A549 (cell line): ENCODE measurements at regions not wholly inside any gene's neighbourhood (a gene's known extent, or its start where the extent isn't known, plus 50 kb on each side); places are given as distances from the start of the nearest gene placed in this dataset.

Source experiments
- ATAC-seq, 2 experiments: fragments of 200-7000 bp in 1 of 2; fragments of >200 bp in 1 of 2; cut with Nextera tagmentation in 1 of 2; cut with Tn5 transposase in 1 of 2; 3 replicates each; pipeline versions ENCODE4 v1.8.0 to v1.9.1; 2018 to 2020; ENCODE audit warnings: mild to moderate bottlenecking in 1 of 2, moderate library complexity in 1 of 2
- CTCF ChIA-PET: fragments of 300-600 bp; sonication (Branson Sonifier 250); formaldehyde crosslinking; extraction: SDS; loops from one replicate; lab custom pipeline; 2021; ENCODE audit warnings: antibody characterized with exemption, inconsistent platforms; lab: Yijun Ruan, JAX
- POLR2A ChIA-PET: fragments of 350-600 bp; formaldehyde crosslinking; extraction: SDS; loops from one replicate; lab custom pipeline; 2021; ENCODE audit warnings: antibody characterized with exemption, inconsistent platforms; lab: Yijun Ruan, JAX
- DNase-seq, 2 experiments: peaks; one replicate each; pipeline versions ENCODE4 v3.0.0 to v3.0.0-alpha.2; 2011 to 2016; ENCODE audit warnings: low read depth in 1 of 2, low spot score in 1 of 2
- FAIRE-seq: peaks from 2 replicates; lab custom pipeline; 2011; peaks lifted over from hg19 to GRCh38; lab: Jason Lieb, UNC
- H3K27ac ChIP-seq, 2 experiments: fragments of >200 bp; sonication (Bioruptor Twin); formaldehyde crosslinking; 3 replicates each; pipeline ENCODE4 v1.5.1; 2016 to 2017
- H3K4me1 ChIP-seq: fragments of >200 bp; sonication (Bioruptor Twin); formaldehyde crosslinking; 3 replicates; pipeline ENCODE4 v1.6.1; 2016
- H3K4me2 ChIP-seq: fragments of >200 bp; sonication (Bioruptor Twin); formaldehyde crosslinking; 3 replicates; pipeline ENCODE4 v1.6.1; 2016
- H3K4me3 ChIP-seq: fragments of >200 bp; sonication (Bioruptor Twin); formaldehyde crosslinking; 3 replicates; pipeline ENCODE4 v1.5.1; 2016
- H3K9me3 ChIP-seq: fragments of >200 bp; sonication (Bioruptor Twin); formaldehyde crosslinking; 3 replicates; pipeline ENCODE4 v1.6.1; 2016
- CBX8 ChIP-seq: fragments of 200-600 bp; sonication (generic); IDR thresholded peaks from 2 replicates; pipeline ENCODE4 v1.6.1; 2016
- CHD2 ChIP-seq: fragments of 150-350 bp; IDR thresholded peaks from 2 replicates; pipeline ENCODE4 v1.6.1; 2014; ENCODE audit warnings: low read length; ENCODE audit not compliant: partially characterized antibody
- CHD4 ChIP-seq: fragments of 200-600 bp; sonication (generic); IDR thresholded peaks from 2 replicates; pipeline ENCODE4 v1.6.1; 2016; ENCODE audit warnings: antibody characterized with exemption, mild to moderate bottlenecking, borderline replicate concordance
- ESRRA ChIP-seq: fragments of 150-350 bp; IDR thresholded peaks from 2 replicates; pipeline ENCODE4 v1.6.1; 2014; ENCODE audit warnings: mild to moderate bottlenecking, low read length, borderline replicate concordance
- FOXS1 ChIP-seq: fragments of 250-450 bp; sonication (Bioruptor Pico); IDR thresholded peaks from 2 replicates; pipeline ENCODE4 v1.5.0; 2020; ENCODE audit warnings: mild to moderate bottlenecking, moderate library complexity
- GATA3 ChIP-seq: IDR thresholded peaks from 2 replicates; pipeline ENCODE4 v1.6.1; 2012; ENCODE audit warnings: borderline replicate concordance
- HDAC2 ChIP-seq: fragments of 200-600 bp; sonication (generic); IDR thresholded peaks from 2 replicates; pipeline ENCODE4 v1.6.1; 2016
- HEYL ChIP-seq: fragments of 250-450 bp; sonication (Bioruptor Pico); IDR thresholded peaks from 2 replicates; pipeline ENCODE4 v1.8.0; 2021; ENCODE audit warnings: mild to moderate bottlenecking, moderate library complexity
- HOXA7 ChIP-seq: fragments of 250-450 bp; sonication (Bioruptor Pico); IDR thresholded peaks from 2 replicates; pipeline ENCODE4 v1.5.0; 2020; ENCODE audit warnings: mild to moderate bottlenecking, moderate library complexity
- JUNB ChIP-seq: fragments of >200 bp; sonication (Bioruptor Twin); formaldehyde crosslinking; IDR thresholded peaks from 2 replicates; pipeline ENCODE4 v1.6.1; 2016
- MYC ChIP-seq: IDR thresholded peaks from 2 replicates; pipeline ENCODE4 v1.6.1; 2012; ENCODE audit warnings: mild to moderate bottlenecking, inconsistent platforms, low read length, improper control_type of control experiment, borderline replicate concordance
- RARB ChIP-seq: fragments of 250-450 bp; sonication (Bioruptor Pico); IDR thresholded peaks from 2 replicates; pipeline ENCODE4 v1.8.0; 2021; ENCODE audit warnings: mild to moderate bottlenecking, moderate library complexity
- RCOR1 ChIP-seq: fragments of 150-350 bp; IDR thresholded peaks from 2 replicates; pipeline ENCODE4 v1.6.1; 2014; ENCODE audit warnings: antibody characterized with exemption, low read length, low read depth
- RFX5 ChIP-seq: fragments of 450-650 bp; IDR thresholded peaks from 2 replicates; pipeline ENCODE4 v1.7.1; 2014; ENCODE audit warnings: antibody characterized with exemption, mild to moderate bottlenecking, moderate library complexity
- RNF2 ChIP-seq: fragments of 200-600 bp; sonication (generic); IDR thresholded peaks from 2 replicates; pipeline ENCODE4 v1.6.1; 2016; ENCODE audit warnings: low read depth, mild to moderate bottlenecking, antibody characterized with exemption, moderate library complexity, borderline replicate concordance
- SREBF2 ChIP-seq: fragments of 450-650 bp; IDR thresholded peaks from 2 replicates; pipeline ENCODE4 v1.6.1; 2014; ENCODE audit warnings: mild to moderate bottlenecking, moderate library complexity
- TFCP2L1 ChIP-seq: fragments of 250-450 bp; sonication (Bioruptor Pico); IDR thresholded peaks from 2 replicates; pipeline ENCODE4 v1.5.0; 2021; ENCODE audit warnings: mild to moderate bottlenecking
- TP53 ChIP-seq: fragments of 250-450 bp; sonication (Bioruptor Pico); IDR thresholded peaks from 2 replicates; pipeline ENCODE4 v1.5.0; 2021; ENCODE audit warnings: mild to moderate bottlenecking, moderate library complexity
- WGBS: methylation state at CpG from one replicate; pipeline ENCODE4 v1.1.6; 2017; ENCODE audit errors: missing lambda C conversion rate; 5-methylcytosine and 5-hydroxymethylcytosine counted together
- TF ChIP-seq, protein P1 (sequence below): IDR thresholded peaks from 2 replicates; pipeline ENCODE4 v1.6.1; 2012
- TF ChIP-seq, protein P2 (sequence below): IDR thresholded peaks from 2 replicates; pipeline ENCODE4 v1.6.1; 2012; ENCODE audit warnings: low read depth, borderline replicate concordance
- TF ChIP-seq, protein P3 (sequence below): fragments of 150-350 bp; IDR thresholded peaks from 2 replicates; pipeline ENCODE4 v1.6.1; 2014; ENCODE audit warnings: low read depth, mild to moderate bottlenecking, low read length
- TF ChIP-seq, protein P4 (sequence below): IDR thresholded peaks from 2 replicates; pipeline ENCODE4 v1.6.1; 2012
- TF ChIP-seq, protein P5 (sequence below): fragments of 450-650 bp; IDR thresholded peaks from 2 replicates; pipeline ENCODE4 v1.6.1; 2014; ENCODE audit warnings: antibody characterized with exemption
- TF ChIP-seq, protein P6 (sequence below): fragments of 200-600 bp; sonication (generic); IDR thresholded peaks from 2 replicates; pipeline ENCODE4 v1.6.1; 2016; ENCODE audit warnings: antibody characterized with exemption, mild to moderate bottlenecking, moderate library complexity
- TF ChIP-seq, protein P7 (sequence below): fragments of >200 bp; sonication (Bioruptor Twin); formaldehyde crosslinking; IDR thresholded peaks from 3 replicates; pipeline ENCODE4 v1.6.1; 2016

DNA sequence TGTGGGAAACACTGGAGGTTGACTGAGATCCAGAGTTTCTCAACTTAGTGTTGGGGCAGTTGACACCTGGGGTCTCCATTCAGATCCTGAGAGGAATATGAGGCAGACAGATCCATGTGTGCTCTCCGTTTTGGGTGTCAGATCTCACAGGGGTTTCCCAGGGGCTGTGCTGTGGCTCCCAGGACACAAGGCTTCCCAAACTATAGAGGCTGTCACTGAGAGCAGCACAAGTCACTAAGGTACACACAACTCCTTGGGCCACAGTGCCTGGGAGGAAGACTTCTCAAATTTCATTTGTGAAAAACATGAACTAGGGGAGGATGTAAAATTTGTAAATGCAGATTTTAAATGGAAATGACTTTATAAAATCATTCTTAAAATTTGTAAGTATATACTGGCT is 363.6 kb downstream of the FBXO8 start (continued):
- TF ChIP-seq, protein P1, sequence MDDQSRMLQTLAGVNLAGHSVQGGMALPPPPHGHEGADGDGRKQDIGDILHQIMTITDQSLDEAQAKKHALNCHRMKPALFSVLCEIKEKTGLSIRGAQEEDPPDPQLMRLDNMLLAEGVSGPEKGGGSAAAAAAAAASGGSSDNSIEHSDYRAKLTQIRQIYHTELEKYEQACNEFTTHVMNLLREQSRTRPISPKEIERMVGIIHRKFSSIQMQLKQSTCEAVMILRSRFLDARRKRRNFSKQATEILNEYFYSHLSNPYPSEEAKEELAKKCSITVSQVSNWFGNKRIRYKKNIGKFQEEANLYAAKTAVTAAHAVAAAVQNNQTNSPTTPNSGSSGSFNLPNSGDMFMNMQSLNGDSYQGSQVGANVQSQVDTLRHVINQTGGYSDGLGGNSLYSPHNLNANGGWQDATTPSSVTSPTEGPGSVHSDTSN = no peak
- TF ChIP-seq, protein P2, sequence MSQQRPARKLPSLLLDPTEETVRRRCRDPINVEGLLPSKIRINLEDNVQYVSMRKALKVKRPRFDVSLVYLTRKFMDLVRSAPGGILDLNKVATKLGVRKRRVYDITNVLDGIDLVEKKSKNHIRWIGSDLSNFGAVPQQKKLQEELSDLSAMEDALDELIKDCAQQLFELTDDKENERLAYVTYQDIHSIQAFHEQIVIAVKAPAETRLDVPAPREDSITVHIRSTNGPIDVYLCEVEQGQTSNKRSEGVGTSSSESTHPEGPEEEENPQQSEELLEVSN = no peak
- TF ChIP-seq, protein P3, sequence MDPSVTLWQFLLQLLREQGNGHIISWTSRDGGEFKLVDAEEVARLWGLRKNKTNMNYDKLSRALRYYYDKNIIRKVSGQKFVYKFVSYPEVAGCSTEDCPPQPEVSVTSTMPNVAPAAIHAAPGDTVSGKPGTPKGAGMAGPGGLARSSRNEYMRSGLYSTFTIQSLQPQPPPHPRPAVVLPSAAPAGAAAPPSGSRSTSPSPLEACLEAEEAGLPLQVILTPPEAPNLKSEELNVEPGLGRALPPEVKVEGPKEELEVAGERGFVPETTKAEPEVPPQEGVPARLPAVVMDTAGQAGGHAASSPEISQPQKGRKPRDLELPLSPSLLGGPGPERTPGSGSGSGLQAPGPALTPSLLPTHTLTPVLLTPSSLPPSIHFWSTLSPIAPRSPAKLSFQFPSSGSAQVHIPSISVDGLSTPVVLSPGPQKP = no peak
- TF ChIP-seq, all 56 proteins: peak for 0

DNA sequence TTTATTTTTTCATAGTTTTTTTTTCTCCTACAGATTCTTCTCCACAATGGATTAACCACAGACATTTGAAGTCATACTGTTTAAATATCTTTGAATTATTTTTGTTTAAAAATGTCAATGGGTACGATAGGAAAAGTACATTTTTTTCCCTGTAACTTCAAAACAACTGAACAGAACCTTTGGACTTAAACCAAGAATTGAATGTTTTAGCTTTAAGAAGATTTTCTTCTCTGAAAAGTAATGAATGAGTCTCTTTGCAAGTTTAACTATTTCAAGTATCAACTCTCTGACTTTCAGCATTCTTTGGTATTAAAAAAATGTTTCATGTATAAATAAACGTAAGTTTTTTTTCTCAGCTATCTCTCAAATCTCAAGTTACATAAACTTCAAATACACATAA is 364.3 kb downstream of the FBXO8 start:
- H3K27ac ChIP-seq = no peak overlapping the region
- H3K4me2 ChIP-seq = no peak overlapping the region
- ChIA-PET POLR2A (no interaction called here), CTCF (no interaction called here)
- 38% methylated on average over 2 of the region's 2 CpGs for WGBS
- TF ChIP-seq HOXA7 (CRISPR knock-in tag) = no peak
- TF ChIP-seq, protein P4, sequence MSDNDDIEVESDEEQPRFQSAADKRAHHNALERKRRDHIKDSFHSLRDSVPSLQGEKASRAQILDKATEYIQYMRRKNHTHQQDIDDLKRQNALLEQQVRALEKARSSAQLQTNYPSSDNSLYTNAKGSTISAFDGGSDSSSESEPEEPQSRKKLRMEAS = no peak
- no peak for TF ChIP-seq JUNB
- TF ChIP-seq SREBF2 = no peak
- TF ChIP-seq CBX8 = no peak
- TF ChIP-seq, protein P5, sequence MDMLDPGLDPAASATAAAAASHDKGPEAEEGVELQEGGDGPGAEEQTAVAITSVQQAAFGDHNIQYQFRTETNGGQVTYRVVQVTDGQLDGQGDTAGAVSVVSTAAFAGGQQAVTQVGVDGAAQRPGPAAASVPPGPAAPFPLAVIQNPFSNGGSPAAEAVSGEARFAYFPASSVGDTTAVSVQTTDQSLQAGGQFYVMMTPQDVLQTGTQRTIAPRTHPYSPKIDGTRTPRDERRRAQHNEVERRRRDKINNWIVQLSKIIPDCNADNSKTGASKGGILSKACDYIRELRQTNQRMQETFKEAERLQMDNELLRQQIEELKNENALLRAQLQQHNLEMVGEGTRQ = no peak
- TF ChIP-seq, protein P6, sequence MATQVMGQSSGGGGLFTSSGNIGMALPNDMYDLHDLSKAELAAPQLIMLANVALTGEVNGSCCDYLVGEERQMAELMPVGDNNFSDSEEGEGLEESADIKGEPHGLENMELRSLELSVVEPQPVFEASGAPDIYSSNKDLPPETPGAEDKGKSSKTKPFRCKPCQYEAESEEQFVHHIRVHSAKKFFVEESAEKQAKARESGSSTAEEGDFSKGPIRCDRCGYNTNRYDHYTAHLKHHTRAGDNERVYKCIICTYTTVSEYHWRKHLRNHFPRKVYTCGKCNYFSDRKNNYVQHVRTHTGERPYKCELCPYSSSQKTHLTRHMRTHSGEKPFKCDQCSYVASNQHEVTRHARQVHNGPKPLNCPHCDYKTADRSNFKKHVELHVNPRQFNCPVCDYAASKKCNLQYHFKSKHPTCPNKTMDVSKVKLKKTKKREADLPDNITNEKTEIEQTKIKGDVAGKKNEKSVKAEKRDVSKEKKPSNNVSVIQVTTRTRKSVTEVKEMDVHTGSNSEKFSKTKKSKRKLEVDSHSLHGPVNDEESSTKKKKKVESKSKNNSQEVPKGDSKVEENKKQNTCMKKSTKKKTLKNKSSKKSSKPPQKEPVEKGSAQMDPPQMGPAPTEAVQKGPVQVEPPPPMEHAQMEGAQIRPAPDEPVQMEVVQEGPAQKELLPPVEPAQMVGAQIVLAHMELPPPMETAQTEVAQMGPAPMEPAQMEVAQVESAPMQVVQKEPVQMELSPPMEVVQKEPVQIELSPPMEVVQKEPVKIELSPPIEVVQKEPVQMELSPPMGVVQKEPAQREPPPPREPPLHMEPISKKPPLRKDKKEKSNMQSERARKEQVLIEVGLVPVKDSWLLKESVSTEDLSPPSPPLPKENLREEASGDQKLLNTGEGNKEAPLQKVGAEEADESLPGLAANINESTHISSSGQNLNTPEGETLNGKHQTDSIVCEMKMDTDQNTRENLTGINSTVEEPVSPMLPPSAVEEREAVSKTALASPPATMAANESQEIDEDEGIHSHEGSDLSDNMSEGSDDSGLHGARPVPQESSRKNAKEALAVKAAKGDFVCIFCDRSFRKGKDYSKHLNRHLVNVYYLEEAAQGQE = no peak
- TF ChIP-seq RFX5 = no peak
- no peak for TF ChIP-seq FOXS1 (CRISPR knock-in tag)
- H3K9me3 ChIP-seq = no peaks in the 10 kb centered on the region
- H3K4me1 ChIP-seq = no peaks in the 10 kb centered on the region
- no peak for DNase-seq
- FAIRE-seq = no peak
- H3K4me3 ChIP-seq = no peak overlapping the region
- no peak for ATAC-seq

DNA sequence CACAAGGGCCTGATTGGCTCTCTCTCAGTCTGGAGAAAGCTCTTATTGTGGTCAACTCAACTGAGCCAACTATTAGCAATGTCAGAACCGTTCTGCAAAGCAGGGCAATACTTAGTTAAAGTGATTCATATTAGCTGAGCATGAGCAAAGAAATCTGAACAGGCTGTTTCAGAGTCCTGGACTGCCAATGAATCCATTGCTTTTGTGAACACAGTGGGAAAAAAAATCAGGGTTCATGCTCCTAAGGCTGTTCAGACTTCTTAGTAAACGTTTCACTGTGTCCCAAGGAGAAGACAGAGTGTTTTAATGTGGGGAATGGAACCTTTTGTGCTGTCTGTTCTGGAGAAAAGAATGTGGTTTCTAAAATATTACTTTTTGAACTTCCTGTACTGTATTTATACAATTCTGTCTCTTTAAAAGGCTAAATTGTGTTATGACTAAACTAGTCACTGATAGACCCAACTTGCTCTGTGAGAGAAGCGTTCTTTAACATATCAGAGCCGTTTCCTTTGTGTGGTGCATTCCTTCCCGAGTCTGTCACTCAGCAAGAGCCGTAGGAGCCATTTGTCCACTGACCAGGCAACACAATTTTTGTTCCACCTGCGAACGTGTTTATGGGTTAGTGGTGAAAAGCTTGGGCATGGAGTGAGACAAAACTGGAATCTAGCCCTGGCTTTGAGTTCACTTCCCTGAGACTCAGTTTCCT is 366.1 kb downstream of the FBXO8 start:
- Histone ChIP-seq H3K9me3 (no peaks in the 10 kb centered on the region), H3K27ac (no peak overlapping the region), H3K4me3 (no peak overlapping the region)
- no peak for TF ChIP-seq TP53 (CRISPR knock-in tag)
- TF ChIP-seq TFCP2L1 (CRISPR knock-in tag) = no peak
- no peak for TF ChIP-seq RNF2
- TF ChIP-seq RARB = no peak
- TF ChIP-seq, protein P7, sequence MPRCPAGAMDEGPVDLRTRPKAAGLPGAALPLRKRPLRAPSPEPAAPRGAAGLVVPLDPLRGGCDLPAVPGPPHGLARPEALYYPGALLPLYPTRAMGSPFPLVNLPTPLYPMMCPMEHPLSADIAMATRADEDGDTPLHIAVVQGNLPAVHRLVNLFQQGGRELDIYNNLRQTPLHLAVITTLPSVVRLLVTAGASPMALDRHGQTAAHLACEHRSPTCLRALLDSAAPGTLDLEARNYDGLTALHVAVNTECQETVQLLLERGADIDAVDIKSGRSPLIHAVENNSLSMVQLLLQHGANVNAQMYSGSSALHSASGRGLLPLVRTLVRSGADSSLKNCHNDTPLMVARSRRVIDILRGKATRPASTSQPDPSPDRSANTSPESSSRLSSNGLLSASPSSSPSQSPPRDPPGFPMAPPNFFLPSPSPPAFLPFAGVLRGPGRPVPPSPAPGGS = no peak
- no peak for TF ChIP-seq CHD2
- TF ChIP-seq MYC = no peak
- no peak for TF ChIP-seq RCOR1
- TF ChIP-seq CHD4 = no peak
- no peak for TF ChIP-seq HDAC2
- TF ChIP-seq HEYL = no peak
- TF ChIP-seq GATA3 = no peak
- no peak for TF ChIP-seq ESRRA
- TF ChIP-seq, all 56 proteins: peak for 0
- Histone ChIP-seq H3K4me1 (no peaks in the 10 kb centered on the region), H3K4me2 (no peak overlapping the region)
- FAIRE-seq = no peak
- WGBS = 29% methylated on average over 8 of the region's 8 CpGs
- ATAC-seq = no peak
- ChIA-PET CTCF (no interaction called here), POLR2A (interaction anchor here (0.6 kb wide), 1 partner anchor 749 kb away, joined by 5 read pairs; the partner anchor contains the start of gene GALNT7)
- DNase-seq = no peak
